ENCODE measurements at regions not wholly inside any gene's neighbourhood (a gene's known extent, or its start where the extent isn't known, plus 50 kb on each side); places are given as distances from the start of the nearest gene placed in this dataset.

- no peaks in the 10 kb centered on the region for H3K27me3 ChIP-seq (ENCODE audit: control insufficient read depth in 1 of 2, insufficient read depth in 2 of 2, low read length in 2 of 2)
- no peak overlapping the region for H3K4me3 ChIP-seq (ENCODE audit: low read depth in 1 of 2, low read length in 2 of 2)
- no peak overlapping the region for H3K27ac ChIP-seq (ENCODE audit: low read depth, low read length)
- H3K36me3 ChIP-seq (ENCODE audit: control insufficient read depth in 1 of 2, insufficient read depth in 2 of 2, low read length in 2 of 2): no peaks in the 10 kb centered on the region
- no peak overlapping the region for H3K9ac ChIP-seq (ENCODE audit: low read depth in 1 of 2, low read length in 2 of 2)
- H3K9me3 ChIP-seq (ENCODE audit: control insufficient read depth in 1 of 2, low read length in 2 of 2): no peaks in the 10 kb centered on the region
- peaks cover 9 to 13% of the 10 kb centered on the region in 2 donors for H3K4me1 ChIP-seq (ENCODE audit: control insufficient read depth in 1 of 2, insufficient read depth in 2 of 2, low read length in 2 of 2)
These were observed 110.5 kb downstream of the GATA6 start for GRCh38 chr18:22279741-22280452.

DNA sequence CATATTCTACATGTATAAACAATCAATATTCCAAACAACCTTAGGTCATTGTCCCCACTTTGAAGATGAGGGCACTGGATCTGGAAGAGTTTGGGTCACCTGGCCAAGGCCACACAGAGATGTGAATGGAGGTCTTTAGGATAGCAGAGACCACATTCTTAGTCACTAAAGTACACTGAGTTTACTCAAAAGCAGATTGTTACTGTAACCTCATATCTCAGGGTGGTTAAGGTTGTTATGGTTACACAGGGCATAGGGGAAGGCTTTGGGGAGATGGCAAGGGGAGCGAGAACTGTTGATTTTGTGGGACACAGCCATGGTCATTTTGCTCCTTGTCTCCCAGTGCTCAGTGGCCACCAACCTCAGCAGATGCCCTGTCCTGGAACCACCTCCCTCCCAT lies 109.4 kb downstream of the GATA6 start:
- no peaks in the 10 kb centered on the region for H3K9me3 ChIP-seq (ENCODE audit: control insufficient read depth in 1 of 2, low read length in 2 of 2)
- H3K27ac ChIP-seq (ENCODE audit: low read depth, low read length): no peak overlapping the region

GRCh38 chr18:22277758-22278157 lies 108.4 kb downstream of the GATA6 start:
- Histone ChIP-seq H3K4me3 (ENCODE audit: low read depth in 1 of 2, low read length in 2 of 2) (no peak overlapping the region), H3K9me3 (ENCODE audit: control insufficient read depth in 1 of 2, low read length in 2 of 2) (no peaks in the 10 kb centered on the region), H3K36me3 (ENCODE audit: control insufficient read depth in 1 of 2, insufficient read depth in 2 of 2, low read length in 2 of 2) (no peaks in the 10 kb centered on the region), H3K27me3 (ENCODE audit: control insufficient read depth in 1 of 2, insufficient read depth in 2 of 2, low read length in 2 of 2) (no peaks in the 10 kb centered on the region), H3K4me1 (ENCODE audit: control insufficient read depth in 1 of 2, insufficient read depth in 2 of 2, low read length in 2 of 2) (peaks cover 4 to 5% of the 10 kb centered on the region in 2 donors), H3K27ac (ENCODE audit: low read depth, low read length) (no peak overlapping the region), H3K9ac (ENCODE audit: low read depth in 1 of 2, low read length in 2 of 2) (no peak overlapping the region)

More for the DNA sequence above, 109.4 kb downstream of the GATA6 start:
- peaks cover 9 to 10% of the 10 kb centered on the region in 2 donors for H3K4me1 ChIP-seq (ENCODE audit: control insufficient read depth in 1 of 2, insufficient read depth in 2 of 2, low read length in 2 of 2)
- no peak overlapping the region for H3K9ac ChIP-seq (ENCODE audit: low read depth in 1 of 2, low read length in 2 of 2)
- no peaks in the 10 kb centered on the region for H3K27me3 ChIP-seq (ENCODE audit: control insufficient read depth in 1 of 2, insufficient read depth in 2 of 2, low read length in 2 of 2)
- no peak overlapping the region for H3K4me3 ChIP-seq (ENCODE audit: low read depth in 1 of 2, low read length in 2 of 2)
- H3K36me3 ChIP-seq (ENCODE audit: control insufficient read depth in 1 of 2, insufficient read depth in 2 of 2, low read length in 2 of 2): no peaks in the 10 kb centered on the region

- H3K27me3 ChIP-seq (ENCODE audit: control insufficient read depth in 1 of 2, insufficient read depth in 2 of 2, low read length in 2 of 2): no peaks in the 10 kb centered on the region
- H3K4me3 ChIP-seq (ENCODE audit: low read depth in 1 of 2, low read length in 2 of 2): no peak overlapping the region
- no peak overlapping the region for H3K27ac ChIP-seq (ENCODE audit: low read depth, low read length)
- H3K9ac ChIP-seq (ENCODE audit: low read depth in 1 of 2, low read length in 2 of 2): no peak overlapping the region
- no peaks in the 10 kb centered on the region for H3K4me1 ChIP-seq (ENCODE audit: control insufficient read depth in 1 of 2, insufficient read depth in 2 of 2, low read length in 2 of 2)
- H3K9me3 ChIP-seq (ENCODE audit: control insufficient read depth in 1 of 2, low read length in 2 of 2): no peaks in the 10 kb centered on the region
- no peaks in the 10 kb centered on the region for H3K36me3 ChIP-seq (ENCODE audit: control insufficient read depth in 1 of 2, insufficient read depth in 2 of 2, low read length in 2 of 2)
These were observed 106.9 kb downstream of the GATA6 start for GRCh38 chr18:22276334-22276713.

DNA sequence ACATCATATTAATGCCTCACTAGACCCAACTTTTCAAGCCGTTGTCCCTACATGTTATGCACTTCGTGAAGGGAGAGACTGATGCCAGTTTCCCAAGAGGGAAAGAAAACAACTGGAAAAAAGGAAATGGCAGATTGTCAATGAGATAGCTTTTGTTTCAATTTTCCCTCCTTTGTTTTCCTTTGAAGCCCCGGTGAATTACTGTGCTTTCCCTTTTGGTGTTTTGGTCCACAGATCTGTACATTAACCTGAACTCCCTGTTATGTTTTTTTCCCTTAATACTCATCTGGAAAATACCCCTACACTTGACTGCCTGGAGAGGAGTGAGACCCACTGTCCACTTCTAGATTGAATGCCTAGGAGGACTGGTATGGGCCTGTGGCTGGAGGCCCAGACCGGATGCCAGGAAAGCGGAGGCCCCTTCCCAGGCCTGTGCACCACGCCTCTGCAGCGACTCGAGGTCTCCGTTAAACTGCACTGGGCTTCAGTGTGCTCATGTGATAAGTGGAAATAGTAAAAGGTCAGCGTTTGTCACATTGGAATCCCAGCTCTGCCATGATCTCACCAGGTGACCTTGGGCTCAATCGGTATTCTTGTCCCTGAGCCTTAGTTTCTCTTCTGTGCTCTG lies 106.4 kb downstream of the GATA6 start:
- Histone ChIP-seq H3K36me3 (ENCODE audit: control insufficient read depth in 1 of 2, insufficient read depth in 2 of 2, low read length in 2 of 2) (no peaks in the 10 kb centered on the region), H3K27me3 (ENCODE audit: control insufficient read depth in 1 of 2, insufficient read depth in 2 of 2, low read length in 2 of 2) (no peaks in the 10 kb centered on the region), H3K4me3 (ENCODE audit: low read depth in 1 of 2, low read length in 2 of 2) (no peak overlapping the region), H3K27ac (ENCODE audit: low read depth, low read length) (no peak overlapping the region), H3K4me1 (ENCODE audit: control insufficient read depth in 1 of 2, insufficient read depth in 2 of 2, low read length in 2 of 2) (no peaks in the 10 kb centered on the region), H3K9ac (ENCODE audit: low read depth in 1 of 2, low read length in 2 of 2) (no peak overlapping the region), H3K9me3 (ENCODE audit: control insufficient read depth in 1 of 2, low read length in 2 of 2) (no peaks in the 10 kb centered on the region)

- Histone ChIP-seq H3K9me3 (ENCODE audit: control insufficient read depth in 1 of 2, low read length in 2 of 2) (no peaks in the 10 kb centered on the region), H3K4me3 (ENCODE audit: low read depth in 1 of 2, low read length in 2 of 2) (no peak overlapping the region), H3K36me3 (ENCODE audit: control insufficient read depth in 1 of 2, insufficient read depth in 2 of 2, low read length in 2 of 2) (no peaks in the 10 kb centered on the region), H3K9ac (ENCODE audit: low read depth in 1 of 2, low read length in 2 of 2) (no peak overlapping the region), H3K27me3 (ENCODE audit: control insufficient read depth in 1 of 2, insufficient read depth in 2 of 2, low read length in 2 of 2) (no peaks in the 10 kb centered on the region), H3K4me1 (ENCODE audit: control insufficient read depth in 1 of 2, insufficient read depth in 2 of 2, low read length in 2 of 2) (peaks cover 0 to 3% of the 10 kb centered on the region in 2 donors), H3K27ac (ENCODE audit: low read depth, low read length) (no peak overlapping the region)
These were observed 104.0 kb downstream of the GATA6 start for GRCh38 chr18:22273101-22274039.

DNA sequence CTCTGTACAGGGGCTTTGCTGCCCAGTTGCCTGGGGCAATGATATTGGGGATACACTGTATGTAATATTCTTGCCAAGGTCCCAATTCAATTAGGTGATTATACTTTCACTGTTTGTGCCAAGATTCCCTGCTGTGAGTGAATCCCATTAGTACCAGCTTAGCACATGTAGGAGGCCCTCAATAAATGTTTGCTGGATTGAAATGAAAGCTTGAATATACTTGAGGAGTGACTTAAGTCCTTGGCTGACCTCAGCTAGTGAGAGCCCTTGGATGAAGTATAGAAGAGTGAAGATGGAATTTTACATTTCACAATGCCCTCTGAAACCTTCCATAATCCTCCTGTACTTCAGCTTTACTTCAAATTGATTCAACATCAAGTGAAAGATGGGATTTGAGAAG lies 102.9 kb downstream of the GATA6 start:
- Histone ChIP-seq H3K4me1 (ENCODE audit: control insufficient read depth in 1 of 2, insufficient read depth in 2 of 2, low read length in 2 of 2) (peaks cover 0 to 3% of the 10 kb centered on the region in 2 donors), H3K9me3 (ENCODE audit: control insufficient read depth in 1 of 2, low read length in 2 of 2) (no peaks in the 10 kb centered on the region), H3K27me3 (ENCODE audit: control insufficient read depth in 1 of 2, insufficient read depth in 2 of 2, low read length in 2 of 2) (no peaks in the 10 kb centered on the region), H3K27ac (ENCODE audit: low read depth, low read length) (no peak overlapping the region), H3K4me3 (ENCODE audit: low read depth in 1 of 2, low read length in 2 of 2) (no peak overlapping the region), H3K9ac (ENCODE audit: low read depth in 1 of 2, low read length in 2 of 2) (no peak overlapping the region), H3K36me3 (ENCODE audit: control insufficient read depth in 1 of 2, insufficient read depth in 2 of 2, low read length in 2 of 2) (no peaks in the 10 kb centered on the region)

DNA sequence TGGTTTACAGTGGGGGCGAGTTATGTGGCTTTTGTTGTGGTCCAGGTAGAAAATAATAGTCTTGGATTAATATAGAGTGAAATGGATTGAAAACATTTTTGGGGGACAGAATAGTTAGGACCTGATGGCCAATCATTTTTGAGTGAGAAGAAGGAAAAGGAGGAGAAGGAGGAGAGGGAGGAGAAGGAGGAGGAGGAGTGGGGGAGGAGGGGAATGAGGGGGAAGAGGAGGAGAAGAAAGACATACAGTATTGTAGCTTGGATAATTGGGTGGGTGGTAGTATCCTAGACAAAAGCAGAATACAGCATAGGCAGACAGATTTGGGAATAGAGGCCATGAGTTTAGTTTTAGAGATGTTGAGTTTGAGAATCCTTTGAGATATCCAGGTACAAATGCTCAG lies 101.6 kb downstream of the GATA6 start:
- H3K36me3 ChIP-seq (ENCODE audit: control insufficient read depth in 1 of 2, insufficient read depth in 2 of 2, low read length in 2 of 2): no peaks in the 10 kb centered on the region
- H3K27me3 ChIP-seq (ENCODE audit: control insufficient read depth in 1 of 2, insufficient read depth in 2 of 2, low read length in 2 of 2): no peaks in the 10 kb centered on the region
- no peak overlapping the region for H3K9ac ChIP-seq (ENCODE audit: low read depth in 1 of 2, low read length in 2 of 2)
- no peak overlapping the region for H3K27ac ChIP-seq (ENCODE audit: low read depth, low read length)
- H3K4me1 ChIP-seq (ENCODE audit: control insufficient read depth in 1 of 2, insufficient read depth in 2 of 2, low read length in 2 of 2): peaks cover 0 to 3% of the 10 kb centered on the region in 2 donors
- H3K4me3 ChIP-seq (ENCODE audit: low read depth in 1 of 2, low read length in 2 of 2): no peak overlapping the region
- H3K9me3 ChIP-seq (ENCODE audit: control insufficient read depth in 1 of 2, low read length in 2 of 2): no peaks in the 10 kb centered on the region

DNA sequence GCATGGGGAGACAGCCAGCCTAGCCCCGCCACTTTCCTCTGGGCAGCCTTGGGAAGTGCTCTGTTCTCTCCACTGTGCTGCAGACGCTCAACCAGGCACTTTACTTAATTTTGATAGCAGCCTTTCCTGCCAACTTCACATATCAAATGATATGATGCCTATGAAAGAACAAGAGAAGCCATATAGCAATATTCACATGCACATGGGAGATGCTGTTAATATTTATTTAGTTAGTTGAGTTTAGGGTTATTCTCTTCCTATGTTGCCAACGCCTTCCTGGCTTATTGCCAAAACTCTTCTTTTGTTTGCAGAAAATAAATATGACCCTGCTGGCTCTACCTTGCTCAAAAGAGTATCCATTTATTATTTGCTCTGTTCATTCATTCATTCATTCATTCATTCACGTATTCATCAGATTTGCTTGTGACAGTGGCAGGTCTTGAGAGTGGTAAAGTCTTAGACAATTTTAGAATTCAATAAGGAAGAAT lies 99.3 kb downstream of the GATA6 start:
- Histone ChIP-seq H3K9ac (ENCODE audit: low read depth in 1 of 2, low read length in 2 of 2) (no peak overlapping the region), H3K9me3 (ENCODE audit: control insufficient read depth in 1 of 2, low read length in 2 of 2) (no peaks in the 10 kb centered on the region), H3K27me3 (ENCODE audit: control insufficient read depth in 1 of 2, insufficient read depth in 2 of 2, low read length in 2 of 2) (no peaks in the 10 kb centered on the region), H3K36me3 (ENCODE audit: control insufficient read depth in 1 of 2, insufficient read depth in 2 of 2, low read length in 2 of 2) (no peaks in the 10 kb centered on the region), H3K4me1 (ENCODE audit: control insufficient read depth in 1 of 2, insufficient read depth in 2 of 2, low read length in 2 of 2) (peaks cover 0 to 3% of the 10 kb centered on the region in 2 donors), H3K27ac (ENCODE audit: low read depth, low read length) (no peak overlapping the region), H3K4me3 (ENCODE audit: low read depth in 1 of 2, low read length in 2 of 2) (no peak overlapping the region)

GRCh38 chr18:22267697-22268096 lies 98.3 kb downstream of the GATA6 start:
- H3K27ac ChIP-seq (ENCODE audit: low read depth, low read length): no peak overlapping the region
- peaks cover 0 to 3% of the 10 kb centered on the region in 2 donors for H3K4me1 ChIP-seq (ENCODE audit: control insufficient read depth in 1 of 2, insufficient read depth in 2 of 2, low read length in 2 of 2)
- no peaks in the 10 kb centered on the region for H3K27me3 ChIP-seq (ENCODE audit: control insufficient read depth in 1 of 2, insufficient read depth in 2 of 2, low read length in 2 of 2)
- H3K9me3 ChIP-seq (ENCODE audit: control insufficient read depth in 1 of 2, low read length in 2 of 2): no peaks in the 10 kb centered on the region
- H3K9ac ChIP-seq (ENCODE audit: low read depth in 1 of 2, low read length in 2 of 2): no peak overlapping the region
- no peak overlapping the region for H3K4me3 ChIP-seq (ENCODE audit: low read depth in 1 of 2, low read length in 2 of 2)
- no peaks in the 10 kb centered on the region for H3K36me3 ChIP-seq (ENCODE audit: control insufficient read depth in 1 of 2, insufficient read depth in 2 of 2, low read length in 2 of 2)

Data from duodenal mucosa (tissue), 2 donors.